ENCODE measurements at regions not wholly inside any gene's neighbourhood (a gene's known extent, or its start where the extent isn't known, plus 50 kb on each side); places are given as distances from the start of the nearest gene placed in this dataset.

- H4K8ac ChIP-seq (replicated peaks; ENCODE audit: insufficient read length, low read depth, low read length): no peak overlapping the region
- no peaks in the 10 kb centered on the region for H4K20me1 ChIP-seq (ENCODE audit: control insufficient read depth, insufficient read depth, insufficient read length)
- Mint-ChIP-seq H3K36me3 (ENCODE audit: insufficient read depth in 1 of 3, low read depth in 3 of 3) (no peaks in the 10 kb centered on the region), H3K9me3 (peaks cover 0 to 2% of the 10 kb centered on the region in 2 experiments; a peak in 1 of 5 replicates), H3K27ac (peak overlapping the region; percentile 99), H3K4me1 (peaks cover 72 to 76% of the 10 kb centered on the region in 2 experiments), H3K4me3 (peak overlapping the region; percentile 45 to 67; a peak in 4 of 5 replicates), H3K27me3 (ENCODE audit: low read depth) (peaks cover 3% of the 10 kb centered on the region; the same call in 1 of the 2 replicates)
- H3K18ac ChIP-seq (ENCODE audit: insufficient read length, low read depth, low read length): peak overlapping the region; percentile 23
- peak overlapping the region; percentile 11 for H3K4me2 ChIP-seq (ENCODE audit: insufficient read depth, insufficient read length, low read length)
- H3K4me1 ChIP-seq (ENCODE audit: insufficient read depth, low read length): peaks cover 30% of the 10 kb centered on the region
- H3K14ac ChIP-seq (ENCODE audit: insufficient read depth, low read length): no peak overlapping the region; the same call in 1 of the 2 replicates
- no peaks in the 10 kb centered on the region for H3K9me3 ChIP-seq (ENCODE audit: control insufficient read depth, low read depth, low read length)
- peak overlapping the region; percentile 66 for H3K27ac ChIP-seq (ENCODE audit: insufficient read length, low read depth, low read length)
- no peak overlapping the region for H3K9ac ChIP-seq (ENCODE audit: extremely low read depth, insufficient read length, low read length)
- H3K4ac ChIP-seq (ENCODE audit: low read depth, low read length): no peak overlapping the region; the same call in 1 of the 2 replicates
- WGBS (ENCODE audit: extremely low coverage, insufficient read length, low lambda C conversion rate): no CpG with 5 or more reads among the region's 6 CpGs
- no peak overlapping the region for H2BK15ac ChIP-seq (ENCODE audit: low read depth, low read length)
- H4K5ac ChIP-seq (ENCODE audit: insufficient read length, low read depth, low read length): no peak overlapping the region
- H3K23ac ChIP-seq (ENCODE audit: insufficient read length, low read depth, low read length): no peak overlapping the region
- peak overlapping the region; percentile 62 for H3T11ph ChIP-seq (ENCODE audit: low read length)
- H3K79me1 ChIP-seq (ENCODE audit: insufficient read depth, low read depth, low read length, poor library complexity, severe bottlenecking): no peaks in the 10 kb centered on the region
- H3K23me2 ChIP-seq (ENCODE audit: insufficient read length, low read depth, low read length, poor library complexity, severe bottlenecking): no peaks in the 10 kb centered on the region
- H2BK120ac ChIP-seq (ENCODE audit: low read depth, low read length, poor library complexity, severe bottlenecking): no peak overlapping the region
- TF ChIP-seq, protein P1, sequence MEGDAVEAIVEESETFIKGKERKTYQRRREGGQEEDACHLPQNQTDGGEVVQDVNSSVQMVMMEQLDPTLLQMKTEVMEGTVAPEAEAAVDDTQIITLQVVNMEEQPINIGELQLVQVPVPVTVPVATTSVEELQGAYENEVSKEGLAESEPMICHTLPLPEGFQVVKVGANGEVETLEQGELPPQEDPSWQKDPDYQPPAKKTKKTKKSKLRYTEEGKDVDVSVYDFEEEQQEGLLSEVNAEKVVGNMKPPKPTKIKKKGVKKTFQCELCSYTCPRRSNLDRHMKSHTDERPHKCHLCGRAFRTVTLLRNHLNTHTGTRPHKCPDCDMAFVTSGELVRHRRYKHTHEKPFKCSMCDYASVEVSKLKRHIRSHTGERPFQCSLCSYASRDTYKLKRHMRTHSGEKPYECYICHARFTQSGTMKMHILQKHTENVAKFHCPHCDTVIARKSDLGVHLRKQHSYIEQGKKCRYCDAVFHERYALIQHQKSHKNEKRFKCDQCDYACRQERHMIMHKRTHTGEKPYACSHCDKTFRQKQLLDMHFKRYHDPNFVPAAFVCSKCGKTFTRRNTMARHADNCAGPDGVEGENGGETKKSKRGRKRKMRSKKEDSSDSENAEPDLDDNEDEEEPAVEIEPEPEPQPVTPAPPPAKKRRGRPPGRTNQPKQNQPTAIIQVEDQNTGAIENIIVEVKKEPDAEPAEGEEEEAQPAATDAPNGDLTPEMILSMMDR (conservative IDR thresholded peaks at IDR 0.05): no peak
- no peak overlapping the region for H2AFZ ChIP-seq (ENCODE audit: low read length)
- H2BK5ac ChIP-seq (ENCODE audit: insufficient read length, low read length): peak overlapping the region; percentile 36
- no peak overlapping the region for H3K56ac ChIP-seq (ENCODE audit: insufficient read length, low read depth, low read length)
- no peaks in the 10 kb centered on the region for H3K79me2 ChIP-seq (ENCODE audit: insufficient read depth, low read length)
- H2BK12ac ChIP-seq (ENCODE audit: insufficient read length, low read depth, low read length): no peak overlapping the region
- peak overlapping the region; percentile 76 for H2BK20ac ChIP-seq (ENCODE audit: low read depth, low read length, poor library complexity, severe bottlenecking)
- no peaks in the 10 kb centered on the region for H3K27me3 ChIP-seq (ENCODE audit: insufficient read depth, low read length)
- H2AK5ac ChIP-seq (ENCODE audit: insufficient read length, low read length): no peak overlapping the region
- H4K91ac ChIP-seq (ENCODE audit: insufficient read length, low read depth, low read length): no peak overlapping the region
- DNase-seq: no peak
Observed at GRCh38 chr20:53736757-53737395, 143.2 kb upstream of the ZNF217 start.
